ENCODE measurements at regions not wholly inside any gene's neighbourhood (a gene's known extent, or its start where the extent isn't known, plus 50 kb on each side); places are given as distances from the start of the nearest gene placed in this dataset.

DNA sequence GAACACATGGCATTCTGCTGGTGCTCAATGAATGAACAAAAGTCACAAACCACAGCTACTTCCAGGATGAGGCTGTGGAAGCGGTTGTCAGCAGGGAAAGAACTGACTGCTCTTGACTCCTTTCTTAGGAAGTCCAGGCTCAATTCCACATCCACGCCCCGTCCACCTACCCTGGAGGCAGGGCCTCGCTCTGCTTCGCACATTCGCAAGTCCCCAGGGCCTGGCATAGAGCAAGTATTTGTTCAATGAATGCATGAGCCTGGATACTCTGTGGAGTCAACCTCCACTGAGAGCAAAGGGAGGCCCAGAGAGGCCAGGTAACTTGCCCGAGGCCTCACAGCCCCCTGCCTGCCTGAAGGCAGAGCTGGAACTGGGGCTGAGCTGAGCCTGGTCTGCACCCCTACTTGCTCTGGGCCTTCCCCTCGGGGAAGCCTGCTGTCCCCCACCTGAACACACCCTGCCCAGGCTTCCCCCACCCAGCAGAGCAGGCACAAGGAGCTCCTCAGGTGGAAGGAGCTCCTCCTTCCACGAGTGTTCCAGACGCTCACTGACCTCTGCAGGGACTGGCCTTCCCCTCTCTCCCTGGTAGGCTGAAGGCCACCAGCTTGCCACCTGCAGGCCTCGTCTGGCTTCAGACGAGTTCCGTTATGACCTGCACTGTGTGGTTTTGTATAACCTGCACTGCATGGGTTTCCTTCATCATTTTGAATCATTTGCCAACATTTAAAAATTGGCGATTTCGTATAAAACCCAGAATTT, 119.3 kb upstream of the PTPN1 start:
- TF ChIP-seq, protein P1, sequence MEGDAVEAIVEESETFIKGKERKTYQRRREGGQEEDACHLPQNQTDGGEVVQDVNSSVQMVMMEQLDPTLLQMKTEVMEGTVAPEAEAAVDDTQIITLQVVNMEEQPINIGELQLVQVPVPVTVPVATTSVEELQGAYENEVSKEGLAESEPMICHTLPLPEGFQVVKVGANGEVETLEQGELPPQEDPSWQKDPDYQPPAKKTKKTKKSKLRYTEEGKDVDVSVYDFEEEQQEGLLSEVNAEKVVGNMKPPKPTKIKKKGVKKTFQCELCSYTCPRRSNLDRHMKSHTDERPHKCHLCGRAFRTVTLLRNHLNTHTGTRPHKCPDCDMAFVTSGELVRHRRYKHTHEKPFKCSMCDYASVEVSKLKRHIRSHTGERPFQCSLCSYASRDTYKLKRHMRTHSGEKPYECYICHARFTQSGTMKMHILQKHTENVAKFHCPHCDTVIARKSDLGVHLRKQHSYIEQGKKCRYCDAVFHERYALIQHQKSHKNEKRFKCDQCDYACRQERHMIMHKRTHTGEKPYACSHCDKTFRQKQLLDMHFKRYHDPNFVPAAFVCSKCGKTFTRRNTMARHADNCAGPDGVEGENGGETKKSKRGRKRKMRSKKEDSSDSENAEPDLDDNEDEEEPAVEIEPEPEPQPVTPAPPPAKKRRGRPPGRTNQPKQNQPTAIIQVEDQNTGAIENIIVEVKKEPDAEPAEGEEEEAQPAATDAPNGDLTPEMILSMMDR (conservative IDR thresholded peaks at IDR 0.05; ENCODE audit: low read length) = no peak
- no peak for TF ChIP-seq EZH2phosphoT487 (IDR thresholded peaks at IDR 0.05; ENCODE audit: borderline replicate concordance)

All from Loucy (cell line).